SIG-M5 treated with dmso at 0.1 percent for 504 hours (cell line): ENCODE measurements at regions not wholly inside any gene's neighbourhood (a gene's known extent, or its start where the extent isn't known, plus 50 kb on each side); places are given as distances from the start of the nearest gene placed in this dataset.
A peak's percentile ranks its signal among the peaks of the same experiment; 100 is the strongest.

Source experiments
- DNase-seq: peaks from one replicate; lab custom pipeline; 2025; ENCODE audit not compliant: unreplicated experiment; lab: John Stamatoyannopoulos, UW

DNA sequence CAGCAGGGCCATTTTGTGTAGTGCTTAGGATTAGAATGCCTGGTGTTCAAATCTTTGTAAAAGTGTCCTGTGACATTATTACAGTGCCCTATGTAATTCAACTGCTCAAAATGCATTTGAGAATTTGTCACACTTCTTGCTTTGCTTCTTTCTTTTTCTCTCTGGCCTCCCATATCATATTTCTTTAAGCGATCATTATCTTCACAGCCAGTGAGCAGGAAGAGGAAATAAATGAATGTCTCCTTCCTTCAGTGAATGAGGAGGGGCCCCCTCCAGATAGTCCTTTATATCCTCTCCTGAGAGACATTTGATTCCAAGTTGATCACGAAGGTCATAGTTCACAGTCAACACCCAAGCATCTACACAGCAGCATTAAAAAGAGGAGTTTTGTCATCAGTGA lies 425.1 kb upstream of the NPVF start:
- no peak for DNase-seq

DNA sequence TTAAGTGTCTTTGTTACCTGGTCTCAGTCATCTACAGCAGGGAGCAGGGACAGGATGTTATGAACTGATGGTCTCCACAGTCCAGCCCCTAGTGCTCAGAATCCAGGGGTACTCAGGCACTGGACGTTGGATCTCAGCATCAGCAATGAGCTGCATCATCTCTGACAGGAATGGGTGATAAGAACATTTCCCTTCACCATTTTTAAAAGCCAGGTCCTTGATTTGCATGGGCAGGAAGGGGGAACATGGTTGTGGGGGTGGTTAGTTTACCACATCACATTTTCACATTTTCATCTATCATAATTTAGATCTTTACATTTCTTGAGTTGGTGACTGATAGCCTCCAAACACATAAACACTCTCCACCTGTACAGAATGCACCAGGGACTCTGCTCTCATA lies 427.8 kb upstream of the NPVF start:
- DNase-seq, result no peak

DNA sequence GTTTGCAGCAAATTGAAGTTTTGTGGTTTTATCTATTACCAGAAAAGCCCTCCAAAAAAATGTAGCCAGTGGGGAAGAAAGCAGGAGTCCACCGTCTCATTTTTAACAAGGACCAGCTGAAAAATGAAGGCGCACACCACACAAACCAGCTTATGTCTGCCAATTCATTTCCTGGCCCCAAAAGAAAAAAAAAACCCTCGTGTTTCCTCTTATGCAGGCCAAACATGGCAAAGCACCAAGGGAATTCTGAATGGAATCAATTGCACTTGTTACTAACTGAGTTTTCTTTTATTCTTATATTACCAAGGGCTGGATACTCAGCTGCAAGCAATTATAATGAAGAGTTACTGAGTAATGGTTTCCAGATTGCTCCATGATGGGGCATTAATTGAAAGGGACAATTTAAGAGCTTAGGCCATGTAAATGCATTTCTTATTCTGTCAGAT lies 428.3 kb upstream of the NPVF start:
- no peak for DNase-seq

DNA sequence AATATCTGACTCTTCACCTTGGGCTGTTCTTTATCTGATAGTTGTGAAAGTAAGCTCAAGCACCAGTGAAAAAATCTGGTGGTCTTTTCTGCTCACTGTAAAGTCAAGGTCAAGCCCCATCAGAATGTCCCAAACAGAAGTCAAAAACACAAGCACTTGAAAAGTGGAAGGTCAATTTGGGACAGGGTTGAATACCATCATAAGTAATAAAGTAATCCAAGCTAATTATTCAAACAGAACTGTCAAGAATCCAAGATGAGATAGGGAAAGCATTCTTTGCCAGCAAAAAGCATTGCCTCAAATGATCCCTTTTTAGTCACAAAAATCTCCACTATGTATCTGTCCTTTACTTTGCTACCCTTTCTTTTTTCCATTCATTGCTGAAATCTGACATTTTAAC lies 430.1 kb upstream of the NPVF start:
- no peak for DNase-seq

DNA sequence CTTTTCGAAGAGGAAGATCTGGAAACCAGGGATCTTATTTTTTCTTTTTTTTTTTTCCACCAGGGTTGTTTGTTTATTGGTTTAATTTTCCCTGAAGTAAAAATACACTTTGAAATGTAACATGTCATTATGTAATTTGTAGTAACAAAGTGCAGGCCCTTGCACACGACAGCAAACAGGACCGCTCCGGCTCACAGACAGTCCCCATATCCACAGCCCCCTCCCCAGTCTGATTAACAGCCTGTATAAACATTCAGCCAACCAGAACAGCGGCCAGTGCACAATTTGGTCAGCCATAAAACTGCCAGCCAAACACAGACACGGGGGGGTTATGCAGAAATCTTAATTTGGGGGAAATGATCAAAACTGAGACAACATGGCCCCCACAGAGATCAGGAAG lies 431.6 kb upstream of the NPVF start:
- DNase-seq, result no peak

DNA sequence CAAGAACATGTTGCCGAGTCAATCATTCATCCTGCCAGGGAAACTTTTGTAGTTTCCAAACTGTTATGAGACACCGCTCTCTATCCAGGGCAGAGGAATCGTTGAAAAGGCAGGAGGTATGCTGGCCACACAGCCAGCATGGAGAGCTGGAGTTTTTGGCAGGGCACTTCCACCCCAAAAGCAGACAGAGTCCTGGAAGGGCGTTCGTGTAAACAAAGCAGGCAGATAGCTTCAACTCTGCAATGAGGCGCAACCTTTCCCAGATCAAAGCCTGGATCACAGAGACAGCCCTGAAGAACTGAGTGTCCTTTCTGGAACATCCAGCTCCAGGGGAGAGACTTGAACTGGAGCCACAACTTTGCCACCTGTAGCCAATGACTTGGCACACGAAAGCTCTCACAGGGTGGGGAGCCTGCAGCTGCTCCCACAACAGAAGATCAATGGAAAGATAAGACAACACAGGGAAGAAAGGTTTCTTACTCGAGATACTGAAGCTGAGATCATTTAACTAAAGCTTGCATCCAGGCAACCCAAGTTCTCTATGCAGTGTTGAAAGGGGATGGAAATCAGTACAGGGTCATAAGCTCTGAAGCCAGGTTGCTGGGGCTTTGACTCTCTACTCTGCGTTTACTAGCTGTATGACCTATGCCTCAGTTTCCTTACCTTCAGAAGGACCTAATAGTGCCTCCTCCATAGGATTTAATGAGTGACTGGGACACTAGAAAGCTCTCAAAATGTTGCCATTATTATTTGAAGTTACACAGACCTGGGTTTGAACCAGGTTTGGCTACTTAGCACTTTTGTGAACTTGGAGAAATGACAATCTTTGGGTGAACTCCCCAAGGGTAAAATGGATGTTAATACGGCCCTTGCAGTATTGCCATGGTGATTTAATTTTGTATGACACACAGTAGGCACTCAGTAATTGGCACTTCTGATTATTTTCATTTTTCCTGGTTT lies 434.8 kb upstream of the NPVF start:
- DNase-seq, result no peak

DNA sequence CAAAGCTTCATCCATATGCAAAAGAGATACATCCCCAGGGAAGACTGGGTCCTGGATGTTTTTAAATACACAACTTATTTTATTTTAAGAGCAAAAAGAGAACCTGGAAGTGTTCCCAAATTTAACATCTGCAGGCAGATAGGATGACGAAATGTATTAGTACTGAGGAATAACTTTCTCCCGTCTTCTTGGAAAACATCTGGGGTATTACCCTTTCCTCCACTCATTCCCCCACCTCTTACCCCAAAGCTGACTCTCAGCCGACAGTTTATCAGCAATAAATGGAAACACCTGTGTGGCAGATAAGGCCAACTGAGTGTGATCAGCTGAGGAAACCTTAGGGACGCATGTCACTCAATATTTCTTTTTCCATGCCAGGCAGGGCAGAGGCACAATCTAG lies 435.6 kb upstream of the NPVF start:
- DNase-seq, result no peak

DNA sequence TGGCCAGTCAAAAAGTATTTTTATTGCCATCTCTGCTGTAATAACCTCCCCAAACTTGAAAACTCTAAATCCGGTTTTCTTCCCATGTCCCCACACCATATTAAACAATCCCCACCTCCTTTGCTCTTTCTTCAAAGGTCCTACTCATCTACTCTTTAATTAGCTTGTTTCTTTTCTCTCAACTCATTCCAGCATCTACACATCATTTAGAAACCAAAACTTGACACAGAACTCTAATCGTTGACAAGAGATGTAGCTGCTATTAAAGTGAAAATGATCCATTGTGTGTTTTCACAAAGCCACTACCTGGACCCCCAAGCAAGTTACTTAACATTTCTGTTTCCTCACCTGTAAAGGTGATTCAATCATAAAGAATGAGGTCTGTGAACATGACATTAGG lies 436.3 kb upstream of the NPVF start:
- DNase-seq, result no peak

DNA sequence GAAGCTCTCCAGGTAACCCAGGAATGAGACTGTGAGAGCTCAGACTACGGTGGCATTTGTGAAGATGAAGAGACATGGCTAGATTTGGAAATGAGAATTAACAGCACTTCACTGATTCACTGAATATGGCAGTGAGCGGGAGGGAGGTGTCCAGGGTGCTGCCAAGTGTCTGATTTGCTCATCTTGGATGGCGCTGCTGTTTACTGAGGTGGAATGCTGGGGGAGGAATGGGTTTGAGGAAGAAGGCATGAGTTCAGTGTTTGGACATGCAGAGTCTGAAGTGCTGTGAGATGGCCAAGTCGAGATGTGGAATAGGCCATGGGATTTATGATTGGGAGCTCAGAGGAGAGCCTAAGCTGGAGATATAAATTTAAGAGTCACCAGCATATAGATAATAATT lies 437.1 kb upstream of the NPVF start:
- no peak for DNase-seq

DNA sequence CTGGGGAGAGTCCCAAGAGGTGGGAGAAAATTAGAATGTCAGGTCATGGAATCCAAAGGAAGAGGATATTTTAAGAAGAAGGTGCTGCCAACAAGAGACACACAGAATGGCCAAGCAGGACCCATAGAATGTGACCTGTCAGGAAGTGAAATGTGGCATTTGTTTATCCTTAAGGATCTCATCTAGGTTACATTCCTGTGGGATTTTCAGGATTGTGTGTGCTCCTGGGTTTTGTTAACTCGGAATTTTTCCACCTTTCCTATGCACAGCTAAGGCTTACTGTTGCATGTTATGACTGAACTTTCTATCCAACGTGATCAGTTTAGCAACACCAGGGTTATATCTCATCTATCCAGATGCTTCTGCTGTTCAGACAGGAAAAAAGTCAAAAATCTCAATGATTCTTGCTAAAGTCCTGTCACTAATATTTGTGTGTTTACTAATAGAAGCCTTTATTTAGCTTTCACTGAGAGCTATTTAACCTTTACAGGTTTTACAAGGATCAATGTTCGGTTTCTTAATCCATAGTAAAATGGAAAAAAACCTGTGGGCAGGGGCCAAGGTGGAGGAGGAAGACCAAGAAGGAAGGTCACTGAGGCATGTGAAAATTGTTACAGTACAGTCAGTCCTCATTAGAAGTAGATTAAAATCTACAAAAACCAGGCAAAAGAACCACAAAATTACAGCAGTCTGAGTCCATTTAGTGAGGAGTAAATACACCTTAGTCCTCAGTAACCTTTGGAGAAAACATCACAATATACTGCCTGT lies 437.8 kb upstream of the NPVF start:
- no peak for DNase-seq

DNA sequence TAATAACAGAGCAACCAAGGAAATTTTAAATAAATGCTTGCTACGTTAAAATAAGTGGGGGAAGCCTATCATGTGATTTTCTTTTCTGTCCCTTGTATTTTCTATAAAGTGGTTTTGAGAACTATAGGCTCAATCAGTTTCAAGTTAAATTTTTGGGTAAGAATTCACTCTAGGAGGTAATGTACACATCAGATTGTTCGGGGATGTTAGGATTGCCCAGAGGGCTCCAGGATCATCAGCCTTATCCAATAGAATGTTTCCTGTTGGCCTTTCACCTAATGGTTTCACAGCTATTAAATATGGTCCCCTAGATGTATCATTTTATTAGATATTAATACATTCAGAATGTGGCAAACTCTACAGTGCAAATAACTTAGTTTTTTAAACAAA lies 438.4 kb upstream of the NPVF start:
- no peak for DNase-seq

DNA sequence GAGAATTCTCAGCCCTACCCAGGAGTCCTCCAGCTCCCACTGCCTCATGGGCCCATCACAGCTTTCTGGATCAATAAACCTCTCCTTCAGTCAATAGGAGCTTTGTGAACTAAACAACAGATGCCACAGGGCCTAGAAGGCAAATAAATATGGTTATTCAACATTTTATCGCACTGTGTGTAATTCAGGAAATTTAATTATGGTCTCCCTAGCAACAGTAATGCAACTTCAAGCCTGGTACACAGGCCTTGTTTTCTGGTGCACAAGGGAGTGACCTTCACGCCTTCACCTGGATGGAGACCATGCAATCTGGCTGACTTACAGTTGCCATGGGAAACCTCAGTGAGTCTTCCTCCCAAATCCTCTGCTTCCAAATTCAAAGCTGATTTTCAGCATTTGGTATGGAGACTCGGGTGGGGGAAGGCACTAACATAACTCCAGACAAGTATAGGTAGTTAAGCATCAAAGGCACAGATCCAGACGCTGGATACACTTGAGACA lies 441.0 kb upstream of the NPVF start:
- DNase-seq, result no peak

DNA sequence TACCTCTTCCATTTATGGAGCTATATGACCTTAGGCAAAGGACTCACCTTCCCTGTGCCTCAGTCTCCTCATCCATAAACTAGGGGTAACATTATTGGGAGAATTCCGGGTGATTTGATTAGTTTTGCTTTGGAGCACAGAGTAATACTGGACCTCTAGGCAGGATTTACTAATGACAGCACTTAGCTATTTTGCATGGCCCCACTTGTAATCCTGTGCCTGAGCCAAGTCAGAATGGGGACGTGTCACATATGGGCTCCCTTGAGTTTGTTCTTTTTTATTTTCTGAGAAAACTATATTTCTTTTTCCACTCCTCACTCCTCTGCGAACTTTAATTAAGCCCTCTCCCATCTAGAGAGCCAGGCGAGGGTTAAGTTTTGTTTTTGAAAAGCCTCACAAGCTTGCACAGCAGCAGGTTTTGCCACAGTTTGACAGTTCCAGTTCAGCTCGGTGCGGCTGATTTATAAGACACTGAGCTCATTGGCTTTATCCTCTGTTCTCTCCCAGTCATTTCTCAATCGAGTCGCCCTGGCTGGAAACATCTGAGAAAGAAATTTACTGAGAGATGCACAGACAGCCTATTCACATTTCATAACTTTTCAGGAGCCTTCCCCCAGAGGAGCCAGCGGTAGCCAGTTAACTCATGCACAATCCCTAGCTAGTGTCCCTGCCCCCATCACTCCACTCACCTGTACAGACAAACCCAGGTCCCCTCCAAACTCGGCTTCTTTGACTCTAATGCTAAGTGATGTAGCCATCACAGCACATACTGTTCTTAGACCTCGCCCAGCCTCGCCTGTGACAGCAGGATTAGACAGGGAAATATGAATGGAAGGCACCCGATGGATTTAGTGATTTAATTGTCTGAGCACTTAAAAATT lies 441.9 kb upstream of the NPVF start:
- no peak for DNase-seq

DNA sequence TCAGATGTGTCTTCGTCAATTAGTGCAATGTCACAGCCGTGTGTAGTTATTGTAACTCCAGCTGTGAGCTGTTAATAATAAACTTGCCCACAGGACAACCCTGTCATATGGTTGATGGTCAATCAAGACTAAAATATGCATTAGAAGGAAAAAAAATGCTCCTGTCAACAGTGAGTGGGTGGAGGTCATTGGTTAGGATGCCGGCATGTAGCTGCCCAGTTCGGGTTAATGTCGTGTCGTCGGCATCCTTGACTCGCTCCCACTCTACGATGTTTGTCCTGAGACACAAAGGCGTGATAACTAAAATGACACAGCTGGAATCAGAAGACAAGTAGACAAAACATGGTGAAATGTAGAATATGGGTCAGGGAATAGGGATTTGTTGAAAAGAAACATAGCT lies 442.8 kb upstream of the NPVF start:
- DNase-seq, result no peak

DNA sequence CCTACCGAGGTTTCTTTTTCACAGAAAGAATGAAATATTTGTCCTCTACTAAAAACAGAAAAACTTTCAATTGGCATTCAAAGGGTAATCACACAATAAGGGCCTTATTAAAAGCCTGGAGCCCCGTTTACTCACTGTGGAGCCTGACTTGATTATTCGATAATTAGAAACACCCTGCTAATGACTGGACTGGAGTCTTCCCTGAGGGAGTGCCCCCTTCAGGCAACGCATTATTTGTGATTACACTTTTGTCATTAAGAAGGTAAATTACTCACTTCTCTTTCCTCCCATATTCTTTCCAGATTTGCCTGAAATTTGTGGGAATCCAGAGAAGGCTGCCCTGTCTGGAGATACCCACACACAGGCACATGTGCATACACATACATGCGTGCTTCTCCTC lies 444.2 kb upstream of the NPVF start:
- DNase-seq, result no peak

DNA sequence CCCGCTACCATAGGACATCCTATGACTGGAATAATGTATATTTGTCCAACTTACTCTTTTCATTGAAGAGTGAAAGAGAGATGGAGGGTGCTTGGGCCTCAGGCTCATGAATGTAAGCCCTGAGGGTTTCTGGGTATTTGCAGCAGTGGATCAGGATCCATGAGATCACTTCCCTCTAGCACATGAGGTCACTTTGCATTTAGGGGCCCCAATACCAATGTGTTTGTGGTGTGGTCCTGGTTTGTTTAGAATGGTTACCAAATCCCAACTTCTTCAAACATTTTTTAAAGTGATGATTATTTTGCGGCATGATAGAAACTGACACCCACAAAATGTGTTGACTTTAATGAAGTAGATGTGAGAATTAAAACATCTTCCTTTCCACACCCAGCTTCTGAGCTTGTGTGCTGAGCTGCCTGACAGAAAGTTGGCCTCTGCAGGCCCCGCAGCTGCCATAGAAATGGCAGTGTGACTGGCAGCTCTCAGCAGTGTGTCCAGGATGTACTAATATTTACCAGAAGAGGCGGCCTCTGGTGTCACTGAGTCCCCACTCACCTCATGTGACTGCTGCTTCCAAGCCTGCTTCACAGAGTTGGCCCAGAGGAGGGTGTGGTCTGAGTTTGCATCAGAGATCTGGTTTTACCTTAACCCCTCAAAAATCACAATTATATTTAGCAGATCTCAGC lies 447.6 kb upstream of the NPVF start:
- peak; percentile 19 for DNase-seq

DNA sequence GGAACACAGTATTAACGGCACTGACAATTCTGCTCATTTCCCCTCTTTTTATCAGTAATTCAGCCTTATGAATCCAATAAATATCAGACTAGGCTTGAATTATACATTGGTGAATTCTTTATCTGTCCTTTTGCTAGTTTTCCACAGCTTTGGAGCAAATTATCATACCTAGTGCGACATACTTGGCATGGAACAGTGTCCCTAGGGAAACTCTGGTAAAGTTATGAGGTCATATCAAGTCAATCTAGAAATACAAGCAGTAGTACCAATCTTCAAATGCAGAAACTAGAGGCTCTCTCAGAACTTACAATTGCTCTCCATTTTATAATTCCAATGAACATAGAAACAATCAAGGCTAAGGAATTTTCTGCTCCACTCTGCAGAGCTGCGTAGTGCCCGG lies 449.3 kb upstream of the NPVF start:
- DNase-seq, result no peak

DNA sequence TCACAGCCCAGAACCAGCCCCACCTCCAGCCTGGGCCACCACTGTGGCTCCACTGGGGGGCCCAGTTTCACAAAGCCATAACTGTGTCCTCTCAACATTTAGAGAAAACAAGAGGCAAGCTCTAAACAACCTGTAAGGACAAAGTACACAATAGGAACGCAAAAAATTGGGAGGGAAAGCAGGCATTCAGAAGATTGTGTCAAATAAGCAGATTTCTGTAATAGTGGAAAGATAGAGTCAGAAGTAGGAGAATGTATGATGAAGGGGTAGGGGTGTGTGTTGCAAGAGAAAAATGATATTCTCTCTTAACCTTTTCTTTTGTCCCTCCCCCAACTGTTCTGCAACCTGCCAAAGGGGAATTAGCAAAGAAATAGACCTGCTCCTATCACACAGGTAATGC lies 449.9 kb upstream of the NPVF start:
- no peak for DNase-seq

DNA sequence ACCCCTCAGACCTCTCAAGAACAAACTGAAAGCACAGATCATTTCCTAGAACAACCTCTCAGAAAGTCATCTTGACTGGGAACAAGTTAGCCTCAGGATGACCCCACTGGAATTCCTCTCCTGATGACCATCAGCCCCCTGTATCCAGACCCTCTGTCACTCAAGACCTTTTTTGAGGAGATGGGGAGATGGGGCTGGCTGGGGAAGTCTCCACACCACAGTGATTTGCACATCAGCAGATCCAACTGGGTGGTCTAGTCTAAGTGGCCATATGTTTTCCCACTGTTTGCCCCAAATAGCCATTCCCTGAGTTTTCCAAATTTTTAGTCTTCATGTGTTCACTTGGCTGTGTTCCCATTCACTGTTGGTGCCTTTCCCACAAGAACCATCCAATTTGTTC lies 452.4 kb upstream of the NPVF start:
- no peak for DNase-seq

DNA sequence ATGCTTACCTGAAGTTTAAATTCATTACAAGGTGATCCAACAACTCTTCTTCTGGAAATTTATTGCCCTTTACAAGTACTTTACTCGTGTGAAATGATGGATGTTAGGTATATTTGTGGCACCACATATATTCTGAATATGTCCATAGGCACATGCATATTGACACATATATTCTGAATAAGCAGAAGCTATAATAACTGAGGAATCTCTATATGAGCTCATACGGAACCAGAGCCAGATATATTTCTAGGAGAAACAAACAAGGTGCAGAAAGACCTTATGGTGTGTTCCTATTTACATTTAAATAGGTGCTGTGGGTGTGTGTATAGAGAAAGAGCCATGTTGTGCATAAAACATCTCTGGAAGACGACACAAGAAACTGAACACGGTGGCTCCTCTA lies 456.1 kb upstream of the NPVF start:
- DNase-seq, result no peak

DNA sequence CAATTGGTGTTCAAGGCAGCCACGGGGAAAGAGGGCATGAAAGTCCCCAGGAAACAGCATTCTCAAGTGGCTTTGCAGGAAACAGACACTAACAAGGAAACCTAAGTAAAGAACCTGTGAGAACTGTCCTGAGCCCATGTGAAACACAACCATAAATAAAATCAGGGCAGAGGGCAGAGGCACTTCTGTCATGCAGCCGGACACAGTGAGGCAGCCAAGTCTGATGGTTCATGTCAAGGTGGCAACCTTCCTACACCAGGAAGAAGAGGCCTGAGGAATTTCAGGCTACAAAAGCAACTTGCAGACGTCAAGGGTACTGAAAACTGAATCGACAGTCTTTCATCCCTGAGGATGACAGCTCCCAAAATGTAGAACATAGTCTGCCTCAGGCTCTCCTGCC lies 458.2 kb upstream of the NPVF start:
- DNase-seq, result no peak
